T-helper 22 cell (primary cell): ENCODE measurements at regions not wholly inside any gene's neighbourhood (a gene's known extent, or its start where the extent isn't known, plus 50 kb on each side); places are given as distances from the start of the nearest gene placed in this dataset.

ENCODE experiments used
- DNase-seq: peaks from one replicate; pipeline ENCODE4 v3.0.0-alpha.2; 2020; ENCODE audit warnings: low read depth

GRCh38 chr15:62612183-62612733, 430.3 kb upstream of the TPM1 start:
- DNase-seq = no peak

GRCh38 chr15:62612771-62613170, 429.8 kb upstream of the TPM1 start:
- no peak for DNase-seq

- no peak for DNase-seq
Observed at GRCh38 chr15:62616746-62617145, 425.8 kb upstream of the TPM1 start.

GRCh38 chr15:62617741-62618140, 424.8 kb upstream of the TPM1 start:
- DNase-seq = no peak

GRCh38 chr15:62618432-62618831, 424.1 kb upstream of the TPM1 start:
- no peak for DNase-seq

- DNase-seq = no peak
Observed at GRCh38 chr15:62618846-62619504, 423.6 kb upstream of the TPM1 start.

GRCh38 chr15:62619526-62619925, 423.0 kb upstream of the TPM1 start:
- DNase-seq = no peak

GRCh38 chr15:62622775-62623174, 419.8 kb upstream of the TPM1 start:
- no peak for DNase-seq

GRCh38 chr15:62624547-62625378, 417.8 kb upstream of the TPM1 start:
- DNase-seq = no peak

GRCh38 chr15:62625429-62626033, 417.0 kb upstream of the TPM1 start:
- DNase-seq = no peak

- no peak for DNase-seq
Observed at GRCh38 chr15:62626903-62627302, 415.6 kb upstream of the TPM1 start.

- no peak for DNase-seq
Observed at GRCh38 chr15:62631076-62631724, 411.3 kb upstream of the TPM1 start.

- DNase-seq = no peak
Observed at GRCh38 chr15:62636823-62637573, 405.5 kb upstream of the TPM1 start.

- no peak for DNase-seq
Observed at GRCh38 chr15:62637574-62637897, 405.0 kb upstream of the TPM1 start.

- DNase-seq = no peak
Observed at GRCh38 chr15:62637950-62638619, 404.5 kb upstream of the TPM1 start.

- no peak for DNase-seq
Observed at GRCh38 chr15:62639432-62639831, 403.1 kb upstream of the TPM1 start.

GRCh38 chr15:62639906-62640605, 402.5 kb upstream of the TPM1 start:
- no peak for DNase-seq

- no peak for DNase-seq
Observed at GRCh38 chr15:62641825-62642224, 400.7 kb upstream of the TPM1 start.

GRCh38 chr15:62643572-62643971, 399.0 kb upstream of the TPM1 start:
- DNase-seq = no peak

GRCh38 chr15:62644216-62644888, 398.2 kb upstream of the TPM1 start:
- DNase-seq = no peak
